ENCODE measurements at regions not wholly inside any gene's neighbourhood (a gene's known extent, or its start where the extent isn't known, plus 50 kb on each side); places are given as distances from the start of the nearest gene placed in this dataset.

DNA sequence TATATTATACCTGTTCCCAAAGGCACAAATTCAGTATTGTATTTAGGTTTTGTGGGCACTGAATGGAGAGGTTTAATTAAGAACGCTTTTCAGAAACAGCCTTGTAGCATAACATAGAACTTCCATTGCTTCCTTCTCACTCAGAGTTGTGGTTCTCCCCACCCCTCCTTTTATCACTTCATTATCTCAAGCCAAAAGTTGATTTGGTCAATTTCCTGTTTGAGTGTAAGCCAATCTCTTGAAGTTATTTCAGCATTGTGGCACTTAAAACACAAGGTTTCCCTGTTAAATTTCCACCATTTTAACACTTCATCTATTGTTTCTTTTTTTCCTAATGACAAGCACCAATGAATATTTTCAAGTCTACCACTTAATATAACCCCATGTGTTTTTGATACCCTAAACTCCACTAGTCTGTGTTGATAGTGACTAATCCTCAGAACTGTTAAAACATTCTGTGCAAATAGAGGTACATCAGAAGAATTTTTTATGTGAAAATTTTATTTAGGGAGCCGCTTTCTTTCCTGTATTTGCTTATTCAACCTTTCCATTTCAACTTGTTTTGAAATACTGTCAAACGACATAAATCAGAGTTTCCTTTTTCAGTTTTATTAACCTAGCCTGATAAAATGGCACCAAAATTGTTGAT lies 340.1 kb downstream of the BCAT1 start:
- Histone ChIP-seq H3K27me3 (replicated peaks in 2 of 5; ENCODE audit: control insufficient read depth in 4 of 5, insufficient read depth in 5 of 5, low read length in 4 of 5) (no peaks in the 10 kb centered on the region), H3K4me3 (ENCODE audit: control insufficient read depth in 1 of 7, extremely low read depth in 1 of 7, insufficient read depth in 4 of 7, low read depth in 2 of 7, low read length in 6 of 7) (peak overlapping the region in 1 of 7 experiments; percentile 13), H3K9me3 (ENCODE audit: control extremely low read depth in 1 of 5, control insufficient read depth in 4 of 5, insufficient read depth in 2 of 5, low read depth in 1 of 5, low read length in 4 of 5) (peaks cover 0 to 8% (median 3%) of the 10 kb centered on the region in 5 experiments), H3K27ac (ENCODE audit: insufficient read depth in 1 of 2, low read depth in 1 of 2, low read length in 2 of 2, poor library complexity in 1 of 2, severe bottlenecking in 2 of 2) (peak overlapping the region in 1 of 2 experiments; percentile 28), H3K4me1 (ENCODE audit: control extremely low read depth in 1 of 4, control insufficient read depth in 4 of 4, insufficient read depth in 4 of 4, low read length in 3 of 4) (peaks cover 0 to 15% (median 7%) of the 10 kb centered on the region in 4 experiments), H3K36me3 (ENCODE audit: control insufficient read depth in 4 of 4, insufficient read depth in 4 of 4, low read length in 3 of 4) (no peaks in the 10 kb centered on the region)
- POLR2A ChIA-PET: no interaction called here
- peak in 2 of 3 donors; percentile 25 to 48 for DNase-seq
- CTCF ChIA-PET: no interaction called here
- WGBS (ENCODE audit: insufficient coverage): 0% methylated on average over 1 of the region's 3 CpGs

DNA sequence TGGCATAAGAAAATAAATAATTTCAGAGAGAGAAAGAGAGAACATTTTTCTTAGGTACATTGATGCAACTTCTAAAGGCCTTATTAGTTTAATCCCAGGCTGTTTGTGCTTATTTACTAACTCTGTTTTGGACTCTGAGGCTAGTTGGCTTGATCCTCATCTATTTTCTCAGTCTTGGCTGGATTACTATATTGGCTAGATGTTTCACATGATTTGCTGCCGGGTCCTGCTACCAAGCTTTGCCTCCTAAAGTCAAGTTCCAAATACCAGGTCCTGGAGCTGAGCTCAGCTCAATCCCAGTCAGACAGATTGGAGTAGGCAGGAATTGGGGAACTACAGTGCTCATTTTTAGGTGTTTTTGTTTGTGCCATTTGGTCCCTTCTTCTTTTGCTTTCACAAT lies 340.8 kb downstream of the BCAT1 start:
- no peak for DNase-seq
- CTCF ChIA-PET: no interaction called here
- WGBS (ENCODE audit: insufficient coverage): 71% methylated on average over 1 of the region's 1 CpG
- H3K4me3 ChIP-seq (ENCODE audit: control insufficient read depth in 1 of 7, extremely low read depth in 1 of 7, insufficient read depth in 4 of 7, low read depth in 2 of 7, low read length in 6 of 7): peak overlapping the region in 1 of 7 experiments; percentile 4
- no peaks in the 10 kb centered on the region for H3K36me3 ChIP-seq (ENCODE audit: control insufficient read depth in 4 of 4, insufficient read depth in 4 of 4, low read length in 3 of 4)
- H3K9me3 ChIP-seq (ENCODE audit: control extremely low read depth in 1 of 5, control insufficient read depth in 4 of 5, insufficient read depth in 2 of 5, low read depth in 1 of 5, low read length in 4 of 5): peaks cover 0 to 8% (median 1%) of the 10 kb centered on the region in 5 experiments
- no peaks in the 10 kb centered on the region for H3K27me3 ChIP-seq (replicated peaks in 2 of 5; ENCODE audit: control insufficient read depth in 4 of 5, insufficient read depth in 5 of 5, low read length in 4 of 5)
- H3K27ac ChIP-seq (ENCODE audit: insufficient read depth in 1 of 2, low read depth in 1 of 2, low read length in 2 of 2, poor library complexity in 1 of 2, severe bottlenecking in 2 of 2): no peak overlapping the region
- POLR2A ChIA-PET: no interaction called here
- peaks cover 0 to 18% (median 7%) of the 10 kb centered on the region in 4 experiments for H3K4me1 ChIP-seq (ENCODE audit: control extremely low read depth in 1 of 4, control insufficient read depth in 4 of 4, insufficient read depth in 4 of 4, low read length in 3 of 4)

DNA sequence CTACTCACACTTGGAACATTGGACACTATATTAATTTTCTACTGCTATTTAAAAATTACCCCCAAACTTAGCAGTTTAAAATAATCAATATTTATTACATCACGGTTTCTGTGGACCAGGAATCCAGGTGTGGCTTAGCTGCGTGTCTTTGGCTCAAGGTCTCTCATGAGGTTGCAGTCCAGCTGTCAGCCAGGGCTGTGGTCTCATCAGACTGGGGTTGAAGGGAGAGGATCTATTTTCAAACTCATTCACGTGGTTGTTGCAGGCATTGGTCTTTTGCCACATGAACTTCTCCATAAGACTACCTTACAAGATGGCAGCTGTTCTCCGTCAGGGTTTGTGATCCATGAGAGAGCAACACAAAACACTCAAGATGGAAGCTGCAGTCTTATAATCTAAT lies 343.0 kb downstream of the BCAT1 start:
- H3K4me3 ChIP-seq (ENCODE audit: control insufficient read depth in 1 of 7, extremely low read depth in 1 of 7, insufficient read depth in 4 of 7, low read depth in 2 of 7, low read length in 6 of 7): no peak overlapping the region
- ChIA-PET CTCF (no interaction called here), POLR2A (interaction anchor here (0.6 kb wide), 1 partner anchor 143 kb away, joined by 3 read pairs; no protein-coding TSS in a partner anchor)
- no peaks in the 10 kb centered on the region for H3K27me3 ChIP-seq (replicated peaks in 2 of 5; ENCODE audit: control insufficient read depth in 4 of 5, insufficient read depth in 5 of 5, low read length in 4 of 5)
- 100% methylated on average over 2 of the region's 4 CpGs for WGBS (ENCODE audit: insufficient coverage)
- peaks cover 0 to 25% (median 13%) of the 10 kb centered on the region in 4 experiments for H3K4me1 ChIP-seq (ENCODE audit: control extremely low read depth in 1 of 4, control insufficient read depth in 4 of 4, insufficient read depth in 4 of 4, low read length in 3 of 4)
- peaks cover 0 to 8% (median 0%) of the 10 kb centered on the region in 5 experiments for H3K9me3 ChIP-seq (ENCODE audit: control extremely low read depth in 1 of 5, control insufficient read depth in 4 of 5, insufficient read depth in 2 of 5, low read depth in 1 of 5, low read length in 4 of 5)
- no peak overlapping the region for H3K27ac ChIP-seq (ENCODE audit: insufficient read depth in 1 of 2, low read depth in 1 of 2, low read length in 2 of 2, poor library complexity in 1 of 2, severe bottlenecking in 2 of 2)
- H3K36me3 ChIP-seq (ENCODE audit: control insufficient read depth in 4 of 4, insufficient read depth in 4 of 4, low read length in 3 of 4): no peaks in the 10 kb centered on the region
- no peak for DNase-seq

DNA sequence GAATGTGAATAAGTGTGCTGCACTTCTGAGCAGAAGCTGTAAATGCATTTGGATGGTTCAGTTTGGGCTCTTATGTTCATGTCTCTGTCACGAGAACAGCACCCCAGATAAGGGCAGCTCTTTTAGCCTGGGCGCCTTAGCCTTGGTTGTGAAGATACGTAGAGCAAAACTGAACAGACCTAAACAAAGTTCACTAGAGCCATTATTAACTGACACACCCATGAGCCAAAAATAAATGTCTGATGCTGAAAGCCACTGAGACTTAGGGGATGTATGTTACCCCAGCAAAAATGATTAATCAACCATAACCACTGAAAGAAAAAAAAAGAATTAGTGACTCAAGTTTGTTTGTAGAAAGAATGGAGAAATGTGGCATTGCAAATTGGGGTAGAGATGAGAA lies 343.4 kb downstream of the BCAT1 start:
- Histone ChIP-seq H3K9me3 (ENCODE audit: control extremely low read depth in 1 of 5, control insufficient read depth in 4 of 5, insufficient read depth in 2 of 5, low read depth in 1 of 5, low read length in 4 of 5) (peaks cover 0 to 8% (median 0%) of the 10 kb centered on the region in 5 experiments), H3K4me1 (ENCODE audit: control extremely low read depth in 1 of 4, control insufficient read depth in 4 of 4, insufficient read depth in 4 of 4, low read length in 3 of 4) (peaks cover under 1 to 29% (median 17%) of the 10 kb centered on the region in 4 experiments), H3K4me3 (ENCODE audit: control insufficient read depth in 1 of 7, extremely low read depth in 1 of 7, insufficient read depth in 4 of 7, low read depth in 2 of 7, low read length in 6 of 7) (no peak overlapping the region), H3K36me3 (ENCODE audit: control insufficient read depth in 4 of 4, insufficient read depth in 4 of 4, low read length in 3 of 4) (no peaks in the 10 kb centered on the region), H3K27me3 (replicated peaks in 2 of 5; ENCODE audit: control insufficient read depth in 4 of 5, insufficient read depth in 5 of 5, low read length in 4 of 5) (no peaks in the 10 kb centered on the region), H3K27ac (ENCODE audit: insufficient read depth in 1 of 2, low read depth in 1 of 2, low read length in 2 of 2, poor library complexity in 1 of 2, severe bottlenecking in 2 of 2) (no peak overlapping the region)
- WGBS (ENCODE audit: insufficient coverage): 0% methylated on average over 1 of the region's 3 CpGs
- ChIA-PET POLR2A (interaction anchor here (0.6 kb wide), 1 partner anchor 144 kb away, joined by 3 read pairs; no protein-coding TSS in a partner anchor), CTCF (no interaction called here)
- DNase-seq: no peak

DNA sequence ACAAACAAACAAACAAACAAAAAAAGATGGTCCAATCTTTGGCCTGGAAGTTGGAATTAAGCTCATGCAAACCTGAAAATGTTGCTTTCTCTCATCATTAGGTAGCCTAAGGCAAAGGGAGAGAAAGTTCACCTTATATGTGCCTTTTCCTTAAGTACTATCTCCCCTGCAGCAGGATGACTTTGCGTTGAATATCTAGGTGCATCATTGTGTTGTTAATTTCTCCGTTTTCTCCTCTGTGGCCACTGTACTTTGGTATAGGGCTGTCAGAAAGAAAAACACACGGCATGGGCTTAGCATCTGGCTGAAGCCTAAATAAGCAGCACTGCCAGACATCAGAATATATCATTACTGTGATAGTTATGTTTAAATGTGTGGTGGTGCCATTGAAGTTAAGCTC lies 345.5 kb downstream of the BCAT1 start:
- H3K36me3 ChIP-seq (ENCODE audit: control insufficient read depth in 4 of 4, insufficient read depth in 4 of 4, low read length in 3 of 4): no peaks in the 10 kb centered on the region
- CTCF ChIA-PET: interaction anchor here (0.6 to 1.1 kb wide), 2 partner anchors 12 to 177 kb away, joined by 3 to 4 read pairs; no protein-coding TSS in a partner anchor
- peaks cover 10 to 34% (median 25%) of the 10 kb centered on the region in 4 experiments for H3K4me1 ChIP-seq (ENCODE audit: control extremely low read depth in 1 of 4, control insufficient read depth in 4 of 4, insufficient read depth in 4 of 4, low read length in 3 of 4)
- peaks cover 0 to 8% (median 0%) of the 10 kb centered on the region in 5 experiments for H3K9me3 ChIP-seq (ENCODE audit: control extremely low read depth in 1 of 5, control insufficient read depth in 4 of 5, insufficient read depth in 2 of 5, low read depth in 1 of 5, low read length in 4 of 5)
- no peaks in the 10 kb centered on the region for H3K27me3 ChIP-seq (replicated peaks in 2 of 5; ENCODE audit: control insufficient read depth in 4 of 5, insufficient read depth in 5 of 5, low read length in 4 of 5)
- POLR2A ChIA-PET: no interaction called here
- H3K27ac ChIP-seq (ENCODE audit: insufficient read depth in 1 of 2, low read depth in 1 of 2, low read length in 2 of 2, poor library complexity in 1 of 2, severe bottlenecking in 2 of 2): no peak overlapping the region
- 100% methylated on average over 2 of the region's 3 CpGs for WGBS (ENCODE audit: insufficient coverage)
- H3K4me3 ChIP-seq (ENCODE audit: control insufficient read depth in 1 of 7, extremely low read depth in 1 of 7, insufficient read depth in 4 of 7, low read depth in 2 of 7, low read length in 6 of 7): no peak overlapping the region
- DNase-seq: no peak

GRCh38 chr12:24600996-24601395 lies 347.9 kb downstream of the BCAT1 start:
- H3K4me1 ChIP-seq (ENCODE audit: control extremely low read depth in 1 of 4, control insufficient read depth in 4 of 4, insufficient read depth in 4 of 4, low read length in 3 of 4): peaks cover 10 to 29% (median 21%) of the 10 kb centered on the region in 4 experiments

GRCh38 chr12:24600551-24600950 lies 348.4 kb downstream of the BCAT1 start:
- H3K27ac ChIP-seq (ENCODE audit: insufficient read depth in 1 of 2, low read depth in 1 of 2, low read length in 2 of 2, poor library complexity in 1 of 2, severe bottlenecking in 2 of 2): peak overlapping the region in 1 of 2 experiments; percentile 43
- POLR2A ChIA-PET: no interaction called here

More at GRCh38 chr12:24600996-24601395, 347.9 kb downstream of the BCAT1 start:
- POLR2A ChIA-PET: no interaction called here
- no peaks in the 10 kb centered on the region for H3K27me3 ChIP-seq (replicated peaks in 2 of 5; ENCODE audit: control insufficient read depth in 4 of 5, insufficient read depth in 5 of 5, low read length in 4 of 5)
- no CpG with 5 or more reads among the region's 1 CpG for WGBS (ENCODE audit: insufficient coverage)
- peak overlapping the region in 1 of 2 experiments; percentile 43 for H3K27ac ChIP-seq (ENCODE audit: insufficient read depth in 1 of 2, low read depth in 1 of 2, low read length in 2 of 2, poor library complexity in 1 of 2, severe bottlenecking in 2 of 2)
- peak; percentile 79 to 96 (median 91) for DNase-seq
- peak overlapping the region in 1 of 7 experiments; percentile 23 for H3K4me3 ChIP-seq (ENCODE audit: control insufficient read depth in 1 of 7, extremely low read depth in 1 of 7, insufficient read depth in 4 of 7, low read depth in 2 of 7, low read length in 6 of 7)
- CTCF ChIA-PET: no interaction called here
- no peaks in the 10 kb centered on the region for H3K36me3 ChIP-seq (ENCODE audit: control insufficient read depth in 4 of 4, insufficient read depth in 4 of 4, low read length in 3 of 4)
- no peaks in the 10 kb centered on the region for H3K9me3 ChIP-seq (ENCODE audit: control extremely low read depth in 1 of 5, control insufficient read depth in 4 of 5, insufficient read depth in 2 of 5, low read depth in 1 of 5, low read length in 4 of 5)

More at GRCh38 chr12:24600551-24600950, 348.4 kb downstream of the BCAT1 start:
- 100% methylated on average over 1 of the region's 4 CpGs for WGBS (ENCODE audit: insufficient coverage)
- H3K36me3 ChIP-seq (ENCODE audit: control insufficient read depth in 4 of 4, insufficient read depth in 4 of 4, low read length in 3 of 4): no peaks in the 10 kb centered on the region
- CTCF ChIA-PET: no interaction called here
- DNase-seq: peak in 2 of 3 donors; percentile 64 to 75
- no peaks in the 10 kb centered on the region for H3K27me3 ChIP-seq (replicated peaks in 2 of 5; ENCODE audit: control insufficient read depth in 4 of 5, insufficient read depth in 5 of 5, low read length in 4 of 5)
- no peak overlapping the region for H3K4me3 ChIP-seq (ENCODE audit: control insufficient read depth in 1 of 7, extremely low read depth in 1 of 7, insufficient read depth in 4 of 7, low read depth in 2 of 7, low read length in 6 of 7)
- no peaks in the 10 kb centered on the region for H3K9me3 ChIP-seq (ENCODE audit: control extremely low read depth in 1 of 5, control insufficient read depth in 4 of 5, insufficient read depth in 2 of 5, low read depth in 1 of 5, low read length in 4 of 5)
- H3K4me1 ChIP-seq (ENCODE audit: control extremely low read depth in 1 of 4, control insufficient read depth in 4 of 4, insufficient read depth in 4 of 4, low read length in 3 of 4): peaks cover 10 to 29% (median 21%) of the 10 kb centered on the region in 4 experiments
